ENCODE measurements at regions not wholly inside any gene's neighbourhood (a gene's known extent, or its start where the extent isn't known, plus 50 kb on each side); places are given as distances from the start of the nearest gene placed in this dataset.

GRCh38 chr12:46915082-46915481 is 89.3 kb upstream of the SLC38A4 start:
- TF ChIP-seq, protein P1, sequence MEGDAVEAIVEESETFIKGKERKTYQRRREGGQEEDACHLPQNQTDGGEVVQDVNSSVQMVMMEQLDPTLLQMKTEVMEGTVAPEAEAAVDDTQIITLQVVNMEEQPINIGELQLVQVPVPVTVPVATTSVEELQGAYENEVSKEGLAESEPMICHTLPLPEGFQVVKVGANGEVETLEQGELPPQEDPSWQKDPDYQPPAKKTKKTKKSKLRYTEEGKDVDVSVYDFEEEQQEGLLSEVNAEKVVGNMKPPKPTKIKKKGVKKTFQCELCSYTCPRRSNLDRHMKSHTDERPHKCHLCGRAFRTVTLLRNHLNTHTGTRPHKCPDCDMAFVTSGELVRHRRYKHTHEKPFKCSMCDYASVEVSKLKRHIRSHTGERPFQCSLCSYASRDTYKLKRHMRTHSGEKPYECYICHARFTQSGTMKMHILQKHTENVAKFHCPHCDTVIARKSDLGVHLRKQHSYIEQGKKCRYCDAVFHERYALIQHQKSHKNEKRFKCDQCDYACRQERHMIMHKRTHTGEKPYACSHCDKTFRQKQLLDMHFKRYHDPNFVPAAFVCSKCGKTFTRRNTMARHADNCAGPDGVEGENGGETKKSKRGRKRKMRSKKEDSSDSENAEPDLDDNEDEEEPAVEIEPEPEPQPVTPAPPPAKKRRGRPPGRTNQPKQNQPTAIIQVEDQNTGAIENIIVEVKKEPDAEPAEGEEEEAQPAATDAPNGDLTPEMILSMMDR (IDR thresholded peaks at IDR 0.05): no peak
- TF ChIP-seq POLR2A (IDR thresholded peaks at IDR 0.05): no peak

Data from heart left ventricle (tissue), 13 donors.